ENCODE measurements at regions not wholly inside any gene's neighbourhood (a gene's known extent, or its start where the extent isn't known, plus 50 kb on each side); places are given as distances from the start of the nearest gene placed in this dataset.

DNA sequence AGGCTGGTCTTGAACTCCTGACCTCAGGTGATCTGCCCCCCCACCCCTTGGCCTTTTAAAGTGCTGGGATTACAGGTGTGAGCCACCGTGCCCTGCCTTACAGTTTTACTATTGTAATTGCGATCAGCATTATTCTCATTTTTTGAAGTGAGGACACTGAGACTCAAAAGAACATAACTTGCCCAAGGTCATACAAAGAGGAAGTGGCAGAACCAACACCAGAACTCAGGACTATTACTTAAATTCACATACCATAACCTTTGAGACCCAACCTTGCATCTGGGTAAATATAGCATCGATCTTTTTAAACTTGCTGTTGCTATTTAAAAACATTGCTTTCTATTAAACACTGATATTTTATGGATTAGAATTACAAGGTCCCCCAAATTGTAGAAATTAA lies 54.2 kb downstream of the FOXI1 start:
- H3K4me3 Mint-ChIP-seq: no peak overlapping the region
- peaks cover 2% of the 10 kb centered on the region for H3K4me1 Mint-ChIP-seq
- no peaks in the 10 kb centered on the region for H3K9me3 Mint-ChIP-seq
- H3K36me3 Mint-ChIP-seq: no peaks in the 10 kb centered on the region
- H3K27me3 Mint-ChIP-seq: peaks cover 4% of the 10 kb centered on the region
- ATAC-seq: no peak
- H3K27ac Mint-ChIP-seq: no peak overlapping the region

DNA sequence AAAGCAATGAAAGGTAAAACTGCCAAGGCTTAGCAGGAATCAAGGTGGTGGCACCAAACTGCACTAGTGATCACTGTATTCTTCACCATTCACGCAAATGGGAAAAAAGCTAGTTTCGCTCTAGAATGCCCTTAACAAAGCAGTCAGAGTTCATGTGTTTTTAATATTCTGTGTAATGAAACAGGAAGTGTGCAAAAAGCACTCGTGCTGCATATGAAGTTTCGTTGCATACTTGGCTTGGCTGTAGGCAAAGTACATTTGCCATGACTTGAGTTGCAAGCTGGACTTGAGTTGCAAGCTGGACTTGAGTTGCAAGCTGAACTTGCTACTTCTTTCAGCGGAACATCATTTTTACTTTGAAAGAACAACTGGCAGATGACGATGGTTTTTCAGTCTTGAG lies 55.4 kb downstream of the FOXI1 start:
- peaks cover 10% of the 10 kb centered on the region for H3K27me3 Mint-ChIP-seq
- H3K4me3 Mint-ChIP-seq: no peak overlapping the region
- peak; percentile 59 for ATAC-seq
- H3K27ac Mint-ChIP-seq: no peak overlapping the region
- no peaks in the 10 kb centered on the region for H3K4me1 Mint-ChIP-seq
- H3K9me3 Mint-ChIP-seq: no peaks in the 10 kb centered on the region
- H3K36me3 Mint-ChIP-seq: no peaks in the 10 kb centered on the region

DNA sequence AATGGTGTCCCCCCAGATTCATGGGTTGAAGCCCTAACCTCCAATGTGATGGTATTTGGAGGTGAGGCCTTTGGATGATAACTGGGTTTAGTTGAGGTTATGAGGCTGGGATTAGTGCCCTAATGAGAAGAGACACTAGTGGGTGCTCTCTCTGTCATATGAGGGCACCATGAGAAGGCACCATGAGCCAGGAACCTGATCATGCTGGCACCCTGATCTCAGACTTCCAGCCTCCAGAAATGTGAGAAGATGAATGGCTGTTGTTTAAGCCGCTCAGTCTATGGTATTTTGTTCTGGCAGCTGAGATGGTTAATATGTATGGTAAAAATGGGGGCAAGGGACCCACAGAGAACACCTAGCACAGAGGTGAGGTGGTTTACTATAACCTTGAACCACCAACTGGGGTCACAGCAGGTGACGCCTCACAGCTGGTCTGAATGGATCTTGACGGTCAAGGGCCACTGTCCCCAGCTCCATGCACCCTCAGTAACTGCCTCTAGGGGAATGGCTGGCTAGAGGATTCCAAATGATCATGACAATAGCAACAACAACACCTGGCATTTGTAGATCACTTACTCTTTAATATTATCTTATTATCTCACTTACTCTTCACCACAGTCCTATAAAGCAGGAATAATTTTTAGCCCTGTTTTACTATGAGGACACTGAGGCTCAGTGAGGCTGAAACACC lies 57.1 kb downstream of the FOXI1 start:
- Mint-ChIP-seq H3K9me3 (no peaks in the 10 kb centered on the region), H3K27me3 (peaks cover 10% of the 10 kb centered on the region), H3K27ac (no peak overlapping the region), H3K36me3 (no peaks in the 10 kb centered on the region), H3K4me3 (no peak overlapping the region), H3K4me1 (no peaks in the 10 kb centered on the region)
- no peak for ATAC-seq

DNA sequence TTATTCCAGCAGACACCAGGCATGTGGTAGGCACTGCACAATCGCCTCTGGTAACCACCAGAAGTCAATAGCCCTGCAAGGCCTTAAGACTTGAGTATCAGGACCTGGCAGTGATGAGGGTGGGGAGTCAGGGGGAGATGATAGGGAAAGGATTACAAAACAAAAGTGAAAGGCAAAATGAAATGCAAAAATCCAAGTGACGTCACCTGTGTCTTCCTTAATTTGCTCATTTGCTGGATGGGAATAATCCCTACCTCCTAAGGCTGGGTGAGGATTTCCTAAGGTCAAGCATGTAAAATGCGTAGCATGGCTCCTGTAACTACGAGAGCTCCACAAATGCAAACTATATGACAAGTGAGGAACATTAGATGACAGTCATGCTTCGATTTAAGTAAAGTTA lies 58.4 kb downstream of the FOXI1 start:
- peaks cover 10% of the 10 kb centered on the region for H3K27me3 Mint-ChIP-seq
- H3K4me3 Mint-ChIP-seq: no peak overlapping the region
- H3K9me3 Mint-ChIP-seq: no peaks in the 10 kb centered on the region
- no peaks in the 10 kb centered on the region for H3K36me3 Mint-ChIP-seq
- H3K4me1 Mint-ChIP-seq: peaks cover 7% of the 10 kb centered on the region
- H3K27ac Mint-ChIP-seq: no peak overlapping the region
- ATAC-seq: no peak

DNA sequence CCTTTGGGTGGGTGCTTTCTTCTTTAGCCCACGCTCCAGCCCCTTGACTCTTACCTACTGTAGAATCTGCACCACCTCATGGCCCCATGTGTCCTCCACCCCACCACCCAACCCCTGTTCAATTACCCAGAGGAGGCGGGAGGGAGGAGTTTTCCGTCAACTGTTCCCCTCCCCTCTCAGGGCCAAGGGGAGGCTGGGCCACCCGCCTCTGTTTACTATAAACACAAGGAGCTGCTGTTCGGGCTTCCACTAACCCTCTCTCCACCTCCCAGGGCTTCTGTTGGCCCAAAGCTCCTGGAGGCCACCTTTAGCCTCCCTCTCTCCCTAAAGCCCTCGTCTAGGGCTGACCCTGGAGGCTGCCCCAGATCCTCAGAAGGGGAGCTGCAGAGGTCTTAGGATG lies 59.2 kb downstream of the FOXI1 start:
- Mint-ChIP-seq H3K27ac (no peak overlapping the region), H3K36me3 (no peaks in the 10 kb centered on the region), H3K4me1 (peaks cover 9% of the 10 kb centered on the region), H3K27me3 (peaks cover 10% of the 10 kb centered on the region), H3K4me3 (no peak overlapping the region), H3K9me3 (no peaks in the 10 kb centered on the region)
- no peak for ATAC-seq

DNA sequence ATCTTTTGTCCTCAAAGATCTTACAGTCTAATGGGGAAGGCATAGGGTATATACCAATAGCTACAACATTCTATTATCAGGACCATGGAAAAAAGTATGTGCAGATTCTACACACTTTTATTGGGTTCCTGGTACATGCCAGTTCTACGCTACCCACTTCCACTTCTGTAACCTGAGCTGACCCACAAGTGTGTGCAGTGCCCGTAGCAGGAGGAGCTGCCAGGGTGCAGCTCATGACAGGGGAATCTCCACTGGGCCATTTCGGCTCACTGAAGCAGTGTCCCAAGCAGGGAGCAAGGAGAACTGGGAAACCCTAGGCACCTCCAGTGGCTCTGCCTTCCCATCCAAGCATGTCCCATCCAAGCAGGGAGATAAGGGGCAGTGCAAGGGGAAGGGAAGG lies 60.4 kb downstream of the FOXI1 start:
- Mint-ChIP-seq H3K27ac (no peak overlapping the region), H3K9me3 (no peaks in the 10 kb centered on the region), H3K27me3 (peaks cover 10% of the 10 kb centered on the region), H3K4me3 (no peak overlapping the region), H3K36me3 (no peaks in the 10 kb centered on the region), H3K4me1 (peaks cover 9% of the 10 kb centered on the region)
- ATAC-seq: no peak

DNA sequence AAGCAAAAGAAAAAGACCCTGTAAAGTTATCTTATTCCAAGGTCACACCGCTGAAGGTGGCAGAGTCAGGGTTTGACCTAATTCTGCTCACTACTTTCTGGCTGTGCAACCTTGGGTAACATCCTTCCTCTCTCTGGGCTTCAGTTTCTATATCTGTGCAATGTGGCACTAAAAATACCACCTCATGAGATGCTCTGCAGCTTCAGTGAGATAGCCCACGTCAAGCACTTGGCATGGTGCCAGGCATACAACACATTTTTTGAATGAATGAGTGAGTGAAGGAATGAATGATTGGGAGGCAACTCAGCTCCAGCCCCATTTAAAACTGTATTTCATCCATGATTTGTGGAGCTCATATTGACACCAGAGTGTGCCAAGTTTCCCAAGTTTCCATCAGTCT lies 62.3 kb downstream of the FOXI1 start:
- Mint-ChIP-seq H3K36me3 (no peaks in the 10 kb centered on the region), H3K4me3 (no peak overlapping the region), H3K4me1 (peaks cover 9% of the 10 kb centered on the region), H3K9me3 (no peaks in the 10 kb centered on the region), H3K27ac (no peak overlapping the region), H3K27me3 (peaks cover 10% of the 10 kb centered on the region)
- ATAC-seq: no peak

DNA sequence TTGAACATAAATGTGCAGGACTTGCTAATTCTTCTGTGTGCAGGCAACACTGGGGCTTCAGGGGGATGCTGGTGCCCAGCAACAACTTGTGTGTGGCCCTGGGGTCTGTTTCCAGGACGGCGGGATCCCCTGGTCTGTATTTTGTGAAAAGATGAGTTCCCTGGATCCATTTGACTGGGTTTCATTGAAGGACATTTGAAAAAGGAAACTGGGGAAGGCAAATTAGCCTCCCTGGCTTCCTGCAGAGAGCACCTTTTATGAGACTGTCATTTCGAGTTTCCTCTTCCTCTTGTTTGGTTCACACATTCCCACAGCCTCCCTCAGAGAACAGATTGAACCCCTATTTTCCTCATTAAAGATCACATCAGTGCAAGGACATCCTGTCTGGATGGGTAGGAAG lies 63.1 kb downstream of the FOXI1 start:
- Mint-ChIP-seq H3K27ac (no peak overlapping the region), H3K36me3 (no peaks in the 10 kb centered on the region), H3K4me1 (peaks cover 9% of the 10 kb centered on the region), H3K27me3 (peaks cover 10% of the 10 kb centered on the region), H3K9me3 (no peaks in the 10 kb centered on the region), H3K4me3 (no peak overlapping the region)
- no peak for ATAC-seq

DNA sequence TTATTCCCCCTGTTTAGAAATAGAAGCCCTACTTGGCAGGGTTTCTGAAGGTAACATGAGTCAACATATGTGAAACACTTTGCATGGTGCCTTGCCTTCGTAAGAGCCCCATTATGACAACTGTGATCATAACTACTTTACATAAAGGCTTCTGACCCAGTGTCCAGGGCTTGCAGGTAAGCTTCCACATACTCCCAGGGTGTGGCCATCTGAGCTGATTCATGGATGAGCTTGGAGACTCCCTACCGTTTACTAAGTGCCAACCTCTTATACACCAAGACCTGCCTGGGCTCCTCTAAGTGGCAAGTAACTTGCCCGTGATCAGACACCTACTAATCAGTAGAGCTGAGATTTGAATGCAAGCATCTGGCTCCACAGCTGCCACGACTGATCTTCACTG lies 62.8 kb upstream of the C5orf58 start:
- peaks cover 9% of the 10 kb centered on the region for H3K4me1 Mint-ChIP-seq
- H3K27me3 Mint-ChIP-seq: peaks cover 5% of the 10 kb centered on the region
- H3K36me3 Mint-ChIP-seq: no peaks in the 10 kb centered on the region

DNA sequence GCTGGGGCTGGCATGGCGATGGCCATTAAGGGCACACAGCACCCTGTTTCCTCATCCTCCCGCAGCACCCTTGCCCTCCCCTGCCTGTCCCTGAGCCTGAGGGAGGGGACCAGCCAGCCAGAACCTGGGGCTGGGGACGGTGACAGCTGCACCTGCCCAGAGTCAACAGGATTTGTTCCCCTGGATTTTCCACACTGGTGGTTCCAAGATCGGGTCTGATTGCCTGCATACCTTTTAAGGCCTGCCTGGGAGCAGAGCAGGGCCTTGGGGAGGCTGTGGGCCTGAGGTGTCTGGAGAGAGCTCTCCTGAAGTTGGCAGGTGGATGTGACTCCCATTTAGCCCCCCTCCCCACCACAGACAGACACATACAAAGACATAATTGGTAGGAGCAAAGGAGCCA lies 61.0 kb upstream of the C5orf58 start:
- no peaks in the 10 kb centered on the region for H3K36me3 Mint-ChIP-seq
- H3K9me3 Mint-ChIP-seq: no peaks in the 10 kb centered on the region
- no peak for ATAC-seq
- H3K27ac Mint-ChIP-seq: no peak overlapping the region
- no peaks in the 10 kb centered on the region for H3K27me3 Mint-ChIP-seq
- H3K4me3 Mint-ChIP-seq: no peak overlapping the region
- H3K4me1 Mint-ChIP-seq: peaks cover 9% of the 10 kb centered on the region

More for the DNA sequence above, 62.8 kb upstream of the C5orf58 start:
- H3K9me3 Mint-ChIP-seq: no peaks in the 10 kb centered on the region
- peak; percentile 2 for ATAC-seq
- H3K4me3 Mint-ChIP-seq: no peak overlapping the region
- no peak overlapping the region for H3K27ac Mint-ChIP-seq

DNA sequence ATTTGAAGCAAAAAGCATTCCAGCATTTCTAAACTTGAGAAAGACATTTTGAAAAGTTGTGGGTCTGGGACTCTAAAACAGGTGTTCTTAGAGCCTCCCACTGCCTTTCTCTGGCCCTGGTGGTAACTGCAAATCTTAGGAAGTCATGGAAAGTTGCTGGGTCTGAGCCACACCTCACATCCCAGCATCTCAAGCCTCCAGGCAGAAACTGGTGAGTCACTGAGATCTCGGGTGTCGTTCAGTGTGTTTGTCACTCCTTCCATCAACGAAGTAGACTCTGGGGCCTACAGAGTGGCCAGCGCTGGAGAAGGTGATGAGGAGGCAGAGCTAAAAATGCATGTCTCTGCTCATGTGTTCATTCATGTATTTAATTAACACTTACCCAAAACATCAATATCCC lies 59.6 kb upstream of the C5orf58 start:
- Mint-ChIP-seq H3K4me3 (no peak overlapping the region), H3K27ac (no peak overlapping the region), H3K4me1 (peaks cover 9% of the 10 kb centered on the region), H3K9me3 (no peaks in the 10 kb centered on the region), H3K36me3 (no peaks in the 10 kb centered on the region), H3K27me3 (no peaks in the 10 kb centered on the region)
- ATAC-seq: no peak

DNA sequence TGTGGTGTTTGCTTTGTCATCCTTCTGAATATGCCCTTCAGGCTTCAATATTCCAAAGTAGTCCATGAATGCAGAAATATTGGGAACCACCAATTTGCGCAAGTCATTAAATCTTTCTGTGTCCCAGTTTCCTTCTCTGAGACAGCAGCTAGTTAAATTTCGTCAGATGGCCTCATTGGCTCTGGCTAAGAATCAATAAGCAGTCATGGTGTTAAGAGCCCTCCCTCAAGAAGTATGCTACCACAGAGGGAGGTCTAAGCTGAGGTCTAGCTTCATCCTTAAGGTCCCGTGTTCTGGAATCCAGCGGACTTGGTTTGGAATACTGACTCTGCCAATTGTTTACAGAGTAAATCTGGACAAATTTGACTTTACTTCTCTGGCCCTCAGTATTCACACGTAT lies 59.1 kb upstream of the C5orf58 start:
- ATAC-seq: no peak
- H3K27me3 Mint-ChIP-seq: no peaks in the 10 kb centered on the region
- H3K4me3 Mint-ChIP-seq: no peak overlapping the region
- H3K4me1 Mint-ChIP-seq: peaks cover 6% of the 10 kb centered on the region
- no peak overlapping the region for H3K27ac Mint-ChIP-seq
- no peaks in the 10 kb centered on the region for H3K9me3 Mint-ChIP-seq
- no peaks in the 10 kb centered on the region for H3K36me3 Mint-ChIP-seq

DNA sequence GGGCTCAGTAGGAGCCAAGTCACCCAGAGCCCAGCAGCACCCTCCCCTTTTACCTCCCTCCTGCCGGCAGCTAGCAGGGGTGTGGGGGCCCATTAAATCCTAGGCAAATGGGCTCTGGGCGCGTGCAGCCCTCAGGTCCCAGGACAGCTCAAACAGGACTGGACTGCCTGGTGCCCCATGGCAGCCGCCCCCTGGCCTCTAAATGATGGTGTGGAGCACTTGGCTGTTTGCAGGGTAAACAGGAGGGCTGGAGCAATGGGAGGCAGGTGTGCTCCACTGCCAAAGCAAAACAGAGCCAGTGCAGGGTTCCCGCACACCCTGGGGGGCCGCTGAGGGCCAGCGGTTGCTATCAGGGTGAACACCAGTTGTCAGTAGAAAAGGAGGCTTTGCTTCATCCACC lies 55.9 kb upstream of the C5orf58 start:
- H3K4me1 Mint-ChIP-seq: no peaks in the 10 kb centered on the region

DNA sequence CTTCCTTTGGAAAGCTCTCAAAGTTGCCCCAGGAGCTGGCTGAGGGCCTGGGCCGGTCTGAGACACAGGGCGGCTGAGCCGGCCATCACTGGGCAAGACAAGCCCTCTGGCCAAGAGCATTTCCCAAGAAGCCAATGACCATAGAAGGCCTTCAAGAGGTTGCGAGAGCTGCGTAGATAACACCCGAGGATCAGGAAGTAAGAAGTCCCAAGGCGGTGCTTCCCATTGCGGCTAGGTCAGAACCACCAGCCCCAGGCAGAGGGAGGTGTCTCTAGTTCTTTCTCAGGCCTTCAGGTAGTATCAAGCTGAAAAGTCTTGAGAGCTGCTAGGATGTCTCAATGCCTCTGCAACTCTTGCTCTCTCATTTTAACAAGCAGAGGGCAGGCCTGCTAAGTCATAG lies 54.0 kb upstream of the C5orf58 start:
- no peaks in the 10 kb centered on the region for H3K4me1 Mint-ChIP-seq
- H3K36me3 Mint-ChIP-seq: no peaks in the 10 kb centered on the region
- H3K9me3 Mint-ChIP-seq: no peaks in the 10 kb centered on the region
- no peaks in the 10 kb centered on the region for H3K27me3 Mint-ChIP-seq
- ATAC-seq: no peak
- no peak overlapping the region for H3K4me3 Mint-ChIP-seq
- no peak overlapping the region for H3K27ac Mint-ChIP-seq

More for the DNA sequence above, 55.9 kb upstream of the C5orf58 start:
- H3K27me3 Mint-ChIP-seq: no peaks in the 10 kb centered on the region
- ATAC-seq: no peak
- H3K27ac Mint-ChIP-seq: no peak overlapping the region
- H3K4me3 Mint-ChIP-seq: no peak overlapping the region
- no peaks in the 10 kb centered on the region for H3K9me3 Mint-ChIP-seq
- H3K36me3 Mint-ChIP-seq: no peaks in the 10 kb centered on the region

DNA sequence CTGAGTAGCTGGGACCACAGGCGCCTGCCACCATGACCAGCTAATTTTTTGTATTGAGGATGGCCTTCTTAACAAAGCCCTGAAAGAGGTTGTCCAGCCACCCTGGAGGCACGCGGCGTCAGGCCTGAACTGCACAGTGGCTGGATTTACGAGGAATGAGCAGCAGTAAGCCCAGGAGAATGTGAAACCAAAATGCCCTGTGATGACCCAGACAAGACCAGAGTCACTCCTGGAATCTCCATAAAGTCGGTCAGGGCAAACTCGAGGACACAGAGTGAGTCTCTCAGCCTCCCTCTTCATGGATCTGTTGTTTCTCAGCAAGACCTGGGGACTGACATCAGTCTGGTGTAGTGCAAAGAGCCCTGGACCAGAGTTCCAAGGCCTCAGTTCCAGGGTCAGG lies 53.2 kb upstream of the C5orf58 start:
- ATAC-seq: no peak
- Mint-ChIP-seq H3K36me3 (no peaks in the 10 kb centered on the region), H3K4me3 (no peak overlapping the region), H3K9me3 (no peaks in the 10 kb centered on the region), H3K27me3 (no peaks in the 10 kb centered on the region), H3K4me1 (no peaks in the 10 kb centered on the region), H3K27ac (no peak overlapping the region)

DNA sequence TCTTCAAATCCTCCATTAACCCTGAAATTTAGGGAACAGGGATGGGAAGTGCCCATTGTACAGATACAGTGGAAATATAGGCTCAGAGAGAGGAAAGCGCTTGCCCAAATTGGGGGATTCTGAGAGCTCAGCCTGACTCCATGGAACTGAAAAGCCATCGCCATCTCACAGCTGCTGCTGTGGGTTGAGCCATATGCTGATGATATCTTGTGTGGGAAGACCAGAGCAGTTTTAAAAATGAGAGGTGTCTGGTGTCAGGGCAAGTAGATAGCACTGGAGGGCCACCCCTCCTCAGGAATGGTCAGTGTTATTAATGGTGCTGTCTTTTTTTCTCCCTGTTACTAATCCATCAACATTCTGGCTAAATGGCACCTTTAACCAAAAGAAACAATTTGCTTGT lies 50.9 kb upstream of the C5orf58 start:
- Mint-ChIP-seq H3K4me3 (no peak overlapping the region), H3K9me3 (no peaks in the 10 kb centered on the region), H3K4me1 (no peaks in the 10 kb centered on the region), H3K27ac (no peak overlapping the region), H3K27me3 (no peaks in the 10 kb centered on the region), H3K36me3 (no peaks in the 10 kb centered on the region)
- no peak for ATAC-seq

DNA sequence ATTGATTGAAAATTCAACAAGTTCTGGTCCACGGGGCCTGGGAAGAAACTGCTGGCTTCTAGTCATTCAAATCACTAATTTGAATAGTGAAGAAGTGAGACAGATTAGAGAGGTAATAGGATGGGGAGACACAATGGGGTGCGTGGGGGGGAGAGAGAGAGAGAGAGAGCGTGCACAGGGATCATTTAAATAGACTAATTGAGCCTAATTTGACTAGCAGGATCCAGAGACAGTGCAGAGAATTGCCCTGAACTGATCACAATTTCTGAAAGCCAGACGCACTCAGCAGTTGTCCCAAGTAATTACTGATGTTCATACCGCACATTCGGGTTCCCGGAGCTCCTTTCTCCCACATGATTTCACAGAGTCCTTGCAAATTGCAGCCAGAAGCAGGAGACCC lies 50.3 kb upstream of the C5orf58 start:
- no peak overlapping the region for H3K27ac Mint-ChIP-seq
- ATAC-seq: no peak
- no peak overlapping the region for H3K4me3 Mint-ChIP-seq
- no peaks in the 10 kb centered on the region for H3K36me3 Mint-ChIP-seq
- H3K9me3 Mint-ChIP-seq: no peaks in the 10 kb centered on the region
- no peaks in the 10 kb centered on the region for H3K27me3 Mint-ChIP-seq
- H3K4me1 Mint-ChIP-seq: no peaks in the 10 kb centered on the region
